SK-N-SH treated with all-trans-retinoic acid at 6 μM for 48 hours (cell line): ENCODE measurements at regions not wholly inside any gene's neighbourhood (a gene's known extent, or its start where the extent isn't known, plus 50 kb on each side); places are given as distances from the start of the nearest gene placed in this dataset.

ENCODE experiments used
- ARNTL ChIP-seq: fragments of 450-650 bp; formaldehyde crosslinking; IDR thresholded peaks from 2 replicates; pipeline ENCODE4 v1.5.0; 2020; ENCODE audit warnings: low read depth, mild to moderate bottlenecking, moderate library complexity, borderline replicate concordance
- BACH2 ChIP-seq: fragments of 250-450 bp; sonication (Bioruptor Pico); IDR thresholded peaks from 2 replicates; pipeline ENCODE4 v1.9.0; 2021; ENCODE audit warnings: mild to moderate bottlenecking, borderline replicate concordance
- CSDC2 ChIP-seq: fragments of 250-450 bp; sonication (Bioruptor Pico); IDR thresholded peaks from 2 replicates; pipeline ENCODE4 v1.5.0; 2020; ENCODE audit warnings: mild to moderate bottlenecking, moderate library complexity
- OSR1 ChIP-seq: fragments of 250-450 bp; sonication (Bioruptor Pico); IDR thresholded peaks from 2 replicates; pipeline ENCODE4 v1.8.0; 2022; ENCODE audit warnings: moderate library complexity, mild to moderate bottlenecking, inconsistent platforms
- RARB ChIP-seq: fragments of 250-450 bp; sonication (Bioruptor Pico); IDR thresholded peaks from 2 replicates; pipeline ENCODE4 v1.8.0; 2021; ENCODE audit warnings: mild to moderate bottlenecking, moderate library complexity
- TCF4 ChIP-seq: fragments of 250-450 bp; sonication (Bioruptor Pico); IDR thresholded peaks from 2 replicates; pipeline ENCODE4 v1.8.0; 2021; ENCODE audit warnings: mild to moderate bottlenecking, moderate library complexity, borderline replicate concordance
- TOX ChIP-seq: fragments of 250-450 bp; sonication (Bioruptor Pico); IDR thresholded peaks from 2 replicates; pipeline ENCODE4 v1.8.0; 2021; ENCODE audit warnings: mild to moderate bottlenecking, moderate library complexity, borderline replicate concordance
- ZC3H10 ChIP-seq: fragments of 250-450 bp; sonication (Bioruptor Pico); IDR thresholded peaks from 2 replicates; pipeline ENCODE4 v1.5.1; 2021; ENCODE audit warnings: mild to moderate bottlenecking, moderate library complexity
- ZFP3 ChIP-seq: fragments of 250-450 bp; sonication (Bioruptor Pico); IDR thresholded peaks from 2 replicates; pipeline ENCODE4 v1.5.0; 2020; ENCODE audit warnings: mild to moderate bottlenecking, moderate library complexity
- ZNF70 ChIP-seq: fragments of 450-650 bp; formaldehyde crosslinking; IDR thresholded peaks from 2 replicates; pipeline ENCODE4 v1.5.0; 2020; ENCODE audit warnings: mild to moderate bottlenecking, moderate library complexity
- ZNF8 ChIP-seq: fragments of 450-650 bp; formaldehyde crosslinking; IDR thresholded peaks from 2 replicates; pipeline ENCODE4 v1.5.0; 2020; ENCODE audit warnings: mild to moderate bottlenecking, moderate library complexity
- TF ChIP-seq, protein P1 (sequence below): fragments of 250-450 bp; sonication (Bioruptor Pico); IDR thresholded peaks from 2 replicates; pipeline ENCODE4 v1.5.1; 2020; ENCODE audit warnings: low read depth, mild to moderate bottlenecking, moderate library complexity
- TF ChIP-seq, protein P2 (sequence below): fragments of 250-450 bp; sonication (Bioruptor Pico); IDR thresholded peaks from 2 replicates; pipeline ENCODE4 v1.8.0; 2020; ENCODE audit warnings: mild to moderate bottlenecking, moderate library complexity, borderline replicate concordance
- TF ChIP-seq, protein P3 (sequence below): fragments of 250-450 bp; sonication (Bioruptor Pico); IDR thresholded peaks from 2 replicates; pipeline ENCODE4 v1.5.1; 2021; ENCODE audit warnings: mild to moderate bottlenecking, moderate library complexity

DNA sequence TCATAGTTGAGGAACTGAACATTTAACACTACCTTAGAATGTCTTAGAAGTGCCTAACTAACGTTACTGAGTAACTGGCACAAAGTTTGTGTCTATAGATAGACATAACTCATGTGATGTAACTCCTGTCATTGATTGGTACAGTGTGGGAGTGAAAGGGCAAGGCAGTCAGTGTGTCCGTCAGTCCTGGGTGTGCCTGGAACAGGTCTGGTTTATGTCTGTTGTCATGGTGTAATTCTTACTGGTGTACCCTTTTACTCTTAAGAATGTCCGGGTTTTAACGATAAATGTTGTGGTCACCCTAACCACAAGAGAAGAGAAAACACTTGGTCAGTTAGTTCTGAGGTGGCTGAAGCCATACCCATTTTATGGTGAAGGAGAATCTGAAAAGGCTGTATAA, 93.1 kb upstream of the ESX1 start:
- TF ChIP-seq CSDC2 (CRISPR knock-in tag) (no peak), OSR1 (CRISPR knock-in tag) (no peak), TCF4 (CRISPR knock-in tag) (no peak), ZNF70 (CRISPR knock-in tag) (no peak), ZFP3 (no peak), RARB (CRISPR knock-in tag) (no peak), ZC3H10 (CRISPR knock-in tag) (no peak), TOX (no peak), ARNTL (no peak), BACH2 (CRISPR knock-in tag) (no peak), ZNF8 (CRISPR knock-in tag) (no peak)
- TF ChIP-seq, protein P1, sequence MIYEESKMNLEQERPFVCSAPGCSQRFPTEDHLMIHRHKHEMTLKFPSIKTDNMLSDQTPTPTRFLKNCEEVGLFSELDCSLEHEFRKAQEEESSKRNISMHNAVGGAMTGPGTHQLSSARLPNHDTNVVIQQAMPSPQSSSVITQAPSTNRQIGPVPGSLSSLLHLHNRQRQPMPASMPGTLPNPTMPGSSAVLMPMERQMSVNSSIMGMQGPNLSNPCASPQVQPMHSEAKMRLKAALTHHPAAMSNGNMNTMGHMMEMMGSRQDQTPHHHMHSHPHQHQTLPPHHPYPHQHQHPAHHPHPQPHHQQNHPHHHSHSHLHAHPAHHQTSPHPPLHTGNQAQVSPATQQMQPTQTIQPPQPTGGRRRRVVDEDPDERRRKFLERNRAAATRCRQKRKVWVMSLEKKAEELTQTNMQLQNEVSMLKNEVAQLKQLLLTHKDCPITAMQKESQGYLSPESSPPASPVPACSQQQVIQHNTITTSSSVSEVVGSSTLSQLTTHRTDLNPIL (CRISPR knock-in tag): no peak
- TF ChIP-seq, protein P2, sequence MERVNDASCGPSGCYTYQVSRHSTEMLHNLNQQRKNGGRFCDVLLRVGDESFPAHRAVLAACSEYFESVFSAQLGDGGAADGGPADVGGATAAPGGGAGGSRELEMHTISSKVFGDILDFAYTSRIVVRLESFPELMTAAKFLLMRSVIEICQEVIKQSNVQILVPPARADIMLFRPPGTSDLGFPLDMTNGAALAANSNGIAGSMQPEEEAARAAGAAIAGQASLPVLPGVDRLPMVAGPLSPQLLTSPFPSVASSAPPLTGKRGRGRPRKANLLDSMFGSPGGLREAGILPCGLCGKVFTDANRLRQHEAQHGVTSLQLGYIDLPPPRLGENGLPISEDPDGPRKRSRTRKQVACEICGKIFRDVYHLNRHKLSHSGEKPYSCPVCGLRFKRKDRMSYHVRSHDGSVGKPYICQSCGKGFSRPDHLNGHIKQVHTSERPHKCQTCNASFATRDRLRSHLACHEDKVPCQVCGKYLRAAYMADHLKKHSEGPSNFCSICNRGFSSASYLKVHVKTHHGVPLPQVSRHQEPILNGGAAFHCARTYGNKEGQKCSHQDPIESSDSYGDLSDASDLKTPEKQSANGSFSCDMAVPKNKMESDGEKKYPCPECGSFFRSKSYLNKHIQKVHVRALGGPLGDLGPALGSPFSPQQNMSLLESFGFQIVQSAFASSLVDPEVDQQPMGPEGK (CRISPR knock-in tag): no peak
- TF ChIP-seq, protein P3, sequence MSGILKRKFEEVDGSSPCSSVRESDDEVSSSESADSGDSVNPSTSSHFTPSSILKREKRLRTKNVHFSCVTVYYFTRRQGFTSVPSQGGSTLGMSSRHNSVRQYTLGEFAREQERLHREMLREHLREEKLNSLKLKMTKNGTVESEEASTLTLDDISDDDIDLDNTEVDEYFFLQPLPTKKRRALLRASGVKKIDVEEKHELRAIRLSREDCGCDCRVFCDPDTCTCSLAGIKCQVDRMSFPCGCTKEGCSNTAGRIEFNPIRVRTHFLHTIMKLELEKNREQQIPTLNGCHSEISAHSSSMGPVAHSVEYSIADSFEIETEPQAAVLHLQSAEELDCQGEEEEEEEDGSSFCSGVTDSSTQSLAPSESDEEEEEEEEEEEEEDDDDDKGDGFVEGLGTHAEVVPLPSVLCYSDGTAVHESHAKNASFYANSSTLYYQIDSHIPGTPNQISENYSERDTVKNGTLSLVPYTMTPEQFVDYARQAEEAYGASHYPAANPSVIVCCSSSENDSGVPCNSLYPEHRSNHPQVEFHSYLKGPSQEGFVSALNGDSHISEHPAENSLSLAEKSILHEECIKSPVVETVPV (CRISPR knock-in tag): no peak
